SK-N-SH (cell line): ENCODE measurements at regions not wholly inside any gene's neighbourhood (a gene's known extent, or its start where the extent isn't known, plus 50 kb on each side); places are given as distances from the start of the nearest gene placed in this dataset.

Experiments
- CTCF ChIA-PET: fragments of 300-600, 350-600 bp; formaldehyde crosslinking; extraction: SDS; loops from one replicate; lab custom pipeline; 2021; lab: Yijun Ruan, JAX
- POLR2A ChIA-PET: fragments of 350-600 bp; sonication (Branson Sonifier 250); formaldehyde crosslinking; extraction: SDS; loops from one replicate; lab custom pipeline; 2020; ENCODE audit warnings: antibody characterized with exemption, inconsistent platforms; lab: Yijun Ruan, JAX
- DNase-seq: peaks from one replicate; pipeline ENCODE4 v3.0.0; 2012
- H2AFZ ChIP-seq: fragments of 200-600 bp; sonication (generic); 2 replicates; pipeline ENCODE4 v1.8.1; 2016; ENCODE audit warnings: antibody characterized with exemption, mild to moderate bottlenecking, low read depth
- H3F3A ChIP-seq: fragments of 200-600 bp; sonication (generic); replicated peaks from 2 replicates; pipeline ENCODE3; 2016; ENCODE audit warnings: antibody characterized with exemption, mild to moderate bottlenecking; ENCODE audit not compliant: insufficient read depth
- H3K27ac ChIP-seq, 2 experiments: fragments of 200-500 bp in 1 of 2; fragments of 200-600 bp in 1 of 2; sonication (Bioruptor generic) in 1 of 2; sonication (generic), shearing (Covaris generic) in 1 of 2; 2 replicates each; pipeline versions ENCODE4 v1.5.1 to v1.6.1; 2014 to 2016; ENCODE audit warnings: low read depth in 2 of 2, inconsistent platforms in 1 of 2, low read length in 1 of 2, mild to moderate bottlenecking in 1 of 2, mixed read lengths in 1 of 2
- H3K27me3 ChIP-seq: fragments of 200-600 bp; sonication (generic), shearing (Covaris generic); 2 replicates; pipeline ENCODE4 v1.6.1; 2016; ENCODE audit warnings: mixed run types; ENCODE audit not compliant: insufficient read depth
- H3K36me3 ChIP-seq, 2 experiments: fragments of 200-500 bp in 1 of 2; fragments of 200-600 bp in 1 of 2; sonication (Bioruptor generic) in 1 of 2; sonication (generic) in 1 of 2; replicated peaks in 1 of 2; 2 replicates each; pipeline versions ENCODE3 to v1.5.1; 2014 to 2016; ENCODE audit warnings: low read length in 1 of 2, mild to moderate bottlenecking in 1 of 2; ENCODE audit not compliant: insufficient read depth in 2 of 2, control insufficient read depth in 1 of 2
- H3K4me1 ChIP-seq, 2 experiments: fragments of 200-500 bp in 1 of 2; fragments of 200-600 bp in 1 of 2; sonication (Bioruptor generic) in 1 of 2; sonication (generic), shearing (Covaris generic) in 1 of 2; 2 replicates each; pipeline versions ENCODE4 v1.5.1 to v1.6.1; 2014 to 2016; ENCODE audit warnings: low read depth in 1 of 2, low read length in 1 of 2, mixed run types in 1 of 2; ENCODE audit not compliant: insufficient read depth in 2 of 2, control insufficient read depth in 1 of 2
- H3K4me2 ChIP-seq: fragments of 200-600 bp; sonication (generic), shearing (Covaris generic); 2 replicates; pipeline ENCODE4 v1.6.1; 2017; ENCODE audit warnings: mixed run types
- H3K4me3 ChIP-seq, 2 experiments: fragments of 200-500 bp in 1 of 2; fragments of 200-600 bp in 1 of 2; sonication (Bioruptor generic) in 1 of 2; sonication (generic), shearing (Covaris generic) in 1 of 2; 2 replicates each; pipeline versions ENCODE4 v1.5.1 to v1.8.1; 2014 to 2016; ENCODE audit warnings: low read depth in 2 of 2, inconsistent platforms in 1 of 2, low read length in 1 of 2, mild to moderate bottlenecking in 1 of 2, mixed read lengths in 1 of 2, moderate library complexity in 1 of 2
- H3K79me2 ChIP-seq: fragments of 200-600 bp; sonication (generic); 2 replicates; pipeline ENCODE4 v1.8.1; 2017; ENCODE audit warnings: mild to moderate bottlenecking; ENCODE audit not compliant: insufficient read depth
- H3K9ac ChIP-seq: fragments of 200-600 bp; sonication (generic); 2 replicates; pipeline ENCODE4 v1.6.1; 2017; ENCODE audit warnings: mixed run types
- H3K9me2 ChIP-seq: fragments of 200-600 bp; sonication (generic); 2 replicates; pipeline ENCODE4 v1.6.1; 2017; ENCODE audit warnings: mixed run types
- H3K9me3 ChIP-seq: fragments of 200-600 bp; sonication (generic); 2 replicates; pipeline ENCODE4 v1.6.1; 2017; ENCODE audit warnings: mixed run types, mild to moderate bottlenecking, moderate library complexity
- H4K20me1 ChIP-seq: fragments of 200-600 bp; sonication (generic); 2 replicates; pipeline ENCODE4 v1.6.1; 2017; ENCODE audit warnings: mild to moderate bottlenecking, mixed run types; ENCODE audit not compliant: insufficient read depth
- CTCF ChIP-seq: fragments of 200-600 bp; sonication (generic); IDR thresholded peaks from 2 replicates; pipeline ENCODE4 v1.6.1; 2017; ENCODE audit warnings: antibody characterized with exemption, mild to moderate bottlenecking, moderate library complexity
- EP300 ChIP-seq, 2 experiments: IDR thresholded peaks; 2 replicates each; pipeline versions ENCODE4 v1.4.0 to v1.6.1; 2012; ENCODE audit warnings: borderline replicate concordance in 1 of 2, low read depth in 1 of 2, low read length in 1 of 2
- GABPA ChIP-seq: IDR thresholded peaks from 2 replicates; pipeline ENCODE4 v1.4.0; 2012; ENCODE audit warnings: low read depth, mild to moderate bottlenecking
- MAX ChIP-seq: IDR thresholded peaks from 2 replicates; pipeline ENCODE4 v1.4.0; 2012; ENCODE audit warnings: low read depth
- NRF1 ChIP-seq: IDR thresholded peaks from 2 replicates; pipeline ENCODE4 v1.6.1; 2012; ENCODE audit warnings: low read depth, mild to moderate bottlenecking, low read length
- RAD21 ChIP-seq: IDR thresholded peaks from 2 replicates; pipeline ENCODE4 v1.6.1; 2012; ENCODE audit warnings: mild to moderate bottlenecking, low read length
- REST ChIP-seq: IDR thresholded peaks from 2 replicates; pipeline ENCODE4 v1.6.1; 2012; ENCODE audit warnings: mild to moderate bottlenecking, low read depth, low read length, moderate library complexity
- RFX5 ChIP-seq: IDR thresholded peaks from 2 replicates; pipeline ENCODE4 v1.6.1; 2012; ENCODE audit warnings: mild to moderate bottlenecking, improper control_type of control experiment, low read length
- RXRA ChIP-seq: IDR thresholded peaks from 2 replicates; pipeline ENCODE4 v1.4.0; 2012; ENCODE audit warnings: low read depth, mild to moderate bottlenecking, borderline replicate concordance
- SIN3A ChIP-seq: IDR thresholded peaks from 2 replicates; pipeline ENCODE4 v1.6.1; 2012; ENCODE audit warnings: low read depth, mild to moderate bottlenecking, low read length, moderate library complexity, borderline replicate concordance
- TCF12 ChIP-seq: IDR thresholded peaks from 2 replicates; pipeline ENCODE4 v1.4.0; 2012
- WGBS: methylation state at CpG from one replicate; pipeline ENCODE4 v1.1.6; 2017; ENCODE audit warnings: low lambda C conversion rate; 5-methylcytosine and 5-hydroxymethylcytosine counted together
- TF ChIP-seq, protein P1 (sequence below): fragments of 150-350 bp; IDR thresholded peaks from 2 replicates; pipeline ENCODE4 v1.6.1; 2016; ENCODE audit warnings: mild to moderate bottlenecking, low read depth, low read length
- TF ChIP-seq, protein P2 (sequence below): fragments of 150-350 bp; IDR thresholded peaks from 2 replicates; pipeline ENCODE4 v1.6.1; 2017; ENCODE audit warnings: antibody characterized with exemption, low read length, low read depth, borderline replicate concordance

GRCh38 chr10:65325913-65326312, 1599.9 kb upstream of the LRRTM3 start:
- ChIA-PET CTCF (no interaction called here), POLR2A (no interaction called here)
- Histone ChIP-seq H3K27me3 (no peaks in the 10 kb centered on the region), H3K9ac (no peak overlapping the region), H3F3A (no peaks in the 10 kb centered on the region), H3K4me1 (no peaks in the 10 kb centered on the region; a peak in 2 of 4 replicates), H3K4me2 (no peak overlapping the region), H3K9me2 (no peaks in the 10 kb centered on the region), H3K9me3 (no peaks in the 10 kb centered on the region), H3K36me3 (no peaks in the 10 kb centered on the region)
- DNase-seq = no peak
- no peak for TF ChIP-seq RXRA
- no peak for TF ChIP-seq REST
- TF ChIP-seq, protein P1, sequence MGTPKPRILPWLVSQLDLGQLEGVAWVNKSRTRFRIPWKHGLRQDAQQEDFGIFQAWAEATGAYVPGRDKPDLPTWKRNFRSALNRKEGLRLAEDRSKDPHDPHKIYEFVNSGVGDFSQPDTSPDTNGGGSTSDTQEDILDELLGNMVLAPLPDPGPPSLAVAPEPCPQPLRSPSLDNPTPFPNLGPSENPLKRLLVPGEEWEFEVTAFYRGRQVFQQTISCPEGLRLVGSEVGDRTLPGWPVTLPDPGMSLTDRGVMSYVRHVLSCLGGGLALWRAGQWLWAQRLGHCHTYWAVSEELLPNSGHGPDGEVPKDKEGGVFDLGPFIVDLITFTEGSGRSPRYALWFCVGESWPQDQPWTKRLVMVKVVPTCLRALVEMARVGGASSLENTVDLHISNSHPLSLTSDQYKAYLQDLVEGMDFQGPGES = no peak
- no peak for TF ChIP-seq CTCF
- TF ChIP-seq EP300 (IDR thresholded peaks at IDR 0.05; ENCODE audit: borderline replicate concordance in 1 of 2, low read depth in 1 of 2, low read length in 1 of 2) = no peak
- no peak for TF ChIP-seq MAX
- no peak for TF ChIP-seq NRF1
- TF ChIP-seq GABPA = no peak
- TF ChIP-seq RFX5 = no peak
- no peak for TF ChIP-seq SIN3A
- TF ChIP-seq TCF12 = no peak
- TF ChIP-seq, protein P2, sequence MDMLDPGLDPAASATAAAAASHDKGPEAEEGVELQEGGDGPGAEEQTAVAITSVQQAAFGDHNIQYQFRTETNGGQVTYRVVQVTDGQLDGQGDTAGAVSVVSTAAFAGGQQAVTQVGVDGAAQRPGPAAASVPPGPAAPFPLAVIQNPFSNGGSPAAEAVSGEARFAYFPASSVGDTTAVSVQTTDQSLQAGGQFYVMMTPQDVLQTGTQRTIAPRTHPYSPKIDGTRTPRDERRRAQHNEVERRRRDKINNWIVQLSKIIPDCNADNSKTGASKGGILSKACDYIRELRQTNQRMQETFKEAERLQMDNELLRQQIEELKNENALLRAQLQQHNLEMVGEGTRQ = no peak
- no peak for TF ChIP-seq RAD21
- TF ChIP-seq, all 33 proteins: peak for 0
- Histone ChIP-seq H2AFZ (no peak overlapping the region), H4K20me1 (no peaks in the 10 kb centered on the region), H3K79me2 (no peaks in the 10 kb centered on the region), H3K4me3 (no peak overlapping the region), H3K27ac (no peak overlapping the region)
- 43% methylated on average over 2 of the region's 2 CpGs for WGBS
